ES-I3 (cell line): ENCODE measurements at regions not wholly inside any gene's neighbourhood (a gene's known extent, or its start where the extent isn't known, plus 50 kb on each side); places are given as distances from the start of the nearest gene placed in this dataset.
"Not testable (repeated sequence)": the region's sequence is repeated elsewhere in the genome, so short reads cannot be mapped to it uniquely, and the experiment has no call there.

ENCODE experiments used
- H3K36me3 ChIP-seq: 2 replicates; pipeline ENCODE4 v1.6.1; 2013; ENCODE audit warnings: mild to moderate bottlenecking, low read length, control low read depth, moderate library complexity; ENCODE audit not compliant: insufficient read depth
- H3K4me1 ChIP-seq: 2 replicates; pipeline ENCODE4 v1.6.1; 2013; ENCODE audit warnings: mild to moderate bottlenecking, control low read depth, low read length; ENCODE audit not compliant: insufficient read depth
- H3K9ac ChIP-seq: 2 replicates; pipeline ENCODE4 v1.6.1; 2013; ENCODE audit warnings: low read depth, mild to moderate bottlenecking, low read length, moderate library complexity
- H3K9me3 ChIP-seq: 2 replicates; pipeline ENCODE4 v1.6.1; 2013; ENCODE audit warnings: mild to moderate bottlenecking, low read length, moderate library complexity; ENCODE audit not compliant: control insufficient read depth, insufficient read depth

DNA sequence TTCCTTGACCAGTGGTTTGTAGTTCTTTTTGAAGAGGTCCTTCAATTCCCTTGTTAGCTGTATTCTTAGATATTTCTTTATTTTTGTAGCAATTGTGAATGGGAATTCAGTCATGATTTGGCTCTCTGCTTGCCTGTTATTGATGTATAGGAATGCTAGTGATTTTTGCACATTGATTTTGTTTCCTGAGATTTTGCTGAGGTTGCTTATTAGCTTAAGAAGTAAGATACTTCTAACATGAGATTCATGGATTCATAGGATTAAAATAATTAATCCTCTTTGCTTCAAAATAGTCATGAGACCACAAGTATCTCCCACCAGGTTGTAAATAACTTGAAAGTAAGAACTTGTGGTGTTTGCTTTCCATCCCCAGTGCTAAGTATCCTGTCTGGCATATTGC is 308.9 kb downstream of the DTHD1 start:
- Histone ChIP-seq H3K9ac (no peak overlapping the region), H3K4me1 (no peaks in the 10 kb centered on the region), H3K9me3 (no peaks in the 10 kb centered on the region; the same call in 1 of the 2 replicates), H3K36me3 (no peaks in the 10 kb centered on the region)

DNA sequence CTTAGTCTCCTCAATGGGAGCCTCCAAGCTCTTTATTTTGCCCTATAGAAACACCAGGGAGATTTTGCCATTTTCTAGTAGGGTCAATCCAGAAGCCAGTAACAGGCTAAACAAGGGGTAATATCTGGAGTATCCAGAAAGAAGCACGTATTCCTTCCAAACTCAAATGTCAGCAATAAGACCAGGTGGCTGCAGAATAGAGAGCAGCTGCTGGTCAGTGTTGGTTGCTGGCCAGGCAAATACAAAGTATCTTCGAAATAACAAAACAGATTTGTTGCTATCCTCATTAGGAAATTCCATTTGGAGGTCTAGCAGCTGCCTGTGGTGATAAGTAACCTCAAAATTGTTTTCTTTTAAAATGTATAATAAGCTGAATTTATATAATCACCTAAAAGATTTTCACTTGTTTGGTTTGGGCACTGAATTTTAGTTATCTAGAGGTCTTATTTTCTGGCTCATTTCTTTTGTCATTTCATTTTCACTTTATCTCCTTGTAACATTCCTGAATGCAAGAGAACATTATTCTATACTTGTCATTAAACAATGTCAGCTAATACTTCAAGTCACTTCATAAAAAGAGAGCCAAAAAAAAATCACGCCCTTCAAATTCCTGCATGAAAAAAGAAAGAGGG is 320.6 kb downstream of the DTHD1 start:
- Histone ChIP-seq H3K4me1 (no peaks in the 10 kb centered on the region), H3K36me3 (no peaks in the 10 kb centered on the region), H3K9ac (no peak overlapping the region), H3K9me3 (no peaks in the 10 kb centered on the region)

DNA sequence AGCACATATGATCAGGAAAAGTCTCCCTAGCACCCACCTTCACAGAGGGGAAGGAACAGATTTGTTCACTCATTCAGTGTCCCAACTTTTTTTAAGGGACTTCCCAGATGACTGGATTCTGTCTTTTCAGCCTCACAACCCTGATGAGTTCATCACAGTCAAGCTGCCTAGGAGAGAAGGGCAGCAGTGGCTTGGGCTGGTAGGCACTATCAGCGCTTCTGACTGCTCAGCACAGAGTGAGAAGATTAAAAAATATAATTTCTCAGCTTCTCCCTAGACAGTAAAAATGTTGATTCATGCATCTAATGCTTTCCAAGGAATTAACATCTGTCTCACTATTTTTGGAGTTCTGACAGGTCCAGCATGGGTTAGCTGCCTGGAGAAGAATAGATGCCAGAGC is 328.2 kb downstream of the DTHD1 start:
- H3K9ac ChIP-seq, result no peak overlapping the region
- peaks cover 2% of the 10 kb centered on the region; the same call in 1 of the 2 replicates for H3K9me3 ChIP-seq
- no peaks in the 10 kb centered on the region for H3K36me3 ChIP-seq
- no peaks in the 10 kb centered on the region for H3K4me1 ChIP-seq

DNA sequence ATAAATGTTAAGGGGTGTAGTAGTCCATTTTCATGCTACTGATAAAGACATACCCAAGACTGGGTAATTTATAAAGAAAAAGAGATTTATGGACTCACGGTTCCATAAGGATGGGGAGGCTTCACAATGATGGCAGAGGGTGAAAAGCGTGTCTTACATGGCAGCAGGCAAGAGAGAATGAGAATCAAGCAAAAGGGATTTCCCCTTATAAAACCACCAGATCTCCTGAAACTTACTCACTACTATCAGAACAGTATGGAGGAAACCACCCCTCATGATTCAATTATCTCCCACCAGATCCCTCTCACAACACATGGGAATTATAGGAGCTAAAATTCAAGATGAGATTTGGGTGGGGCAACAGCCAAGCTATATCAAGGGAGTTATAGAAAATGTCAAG is 329.2 kb downstream of the DTHD1 start:
- Histone ChIP-seq H3K9ac (no peak overlapping the region), H3K4me1 (no peaks in the 10 kb centered on the region)

DNA sequence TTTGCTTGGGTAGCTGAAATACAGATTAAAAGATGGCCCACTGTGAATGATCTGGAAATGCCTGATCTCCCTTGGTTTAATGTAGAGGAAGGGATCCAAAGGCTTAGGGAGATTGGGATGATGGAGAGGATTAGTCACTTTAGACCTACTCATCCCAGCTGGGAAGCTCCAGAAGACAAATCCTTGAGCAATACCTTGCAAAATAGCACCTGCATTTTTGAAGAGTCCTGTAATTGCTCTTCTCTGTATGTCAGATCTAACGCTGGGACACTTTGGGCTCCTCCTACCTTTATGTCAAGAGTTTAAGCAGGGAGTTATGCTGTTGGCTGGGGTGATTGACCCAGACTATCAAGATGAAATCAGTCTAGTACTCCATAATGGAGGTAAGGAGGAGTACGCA is 331.7 kb downstream of the DTHD1 start:
- H3K9ac ChIP-seq, H3K4me1 ChIP-seq, H3K36me3 ChIP-seq, H3K9me3 ChIP-seq: not testable (repeated sequence)

More for the DNA sequence above, 329.2 kb downstream of the DTHD1 start:
- Histone ChIP-seq H3K9me3 (peaks cover 2% of the 10 kb centered on the region; the same call in 1 of the 2 replicates), H3K36me3 (no peaks in the 10 kb centered on the region)

DNA sequence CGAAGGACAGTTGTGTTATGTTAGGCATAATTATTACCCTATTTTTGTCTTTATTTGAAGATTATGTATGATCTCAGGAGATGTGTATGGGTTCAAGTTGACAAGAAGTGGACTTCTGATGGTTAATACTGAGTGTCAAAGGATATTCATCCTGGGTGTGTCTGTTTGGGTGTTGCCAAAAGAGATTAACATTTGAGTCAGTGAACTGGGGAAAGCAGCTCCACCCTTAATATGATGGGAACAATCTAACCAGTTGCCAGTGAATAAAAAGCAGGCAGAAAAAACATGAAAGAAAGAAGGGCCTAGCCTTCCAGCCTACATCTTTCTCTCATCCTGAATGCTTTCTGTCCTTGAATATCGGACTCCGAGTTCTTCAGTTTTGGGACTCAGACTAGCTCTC is 332.6 kb downstream of the DTHD1 start:
- Histone ChIP-seq H3K36me3 (no peaks in the 10 kb centered on the region), H3K4me1 (no peaks in the 10 kb centered on the region), H3K9ac (no peak overlapping the region), H3K9me3 (peaks cover 2% of the 10 kb centered on the region; the same call in 1 of the 2 replicates)

DNA sequence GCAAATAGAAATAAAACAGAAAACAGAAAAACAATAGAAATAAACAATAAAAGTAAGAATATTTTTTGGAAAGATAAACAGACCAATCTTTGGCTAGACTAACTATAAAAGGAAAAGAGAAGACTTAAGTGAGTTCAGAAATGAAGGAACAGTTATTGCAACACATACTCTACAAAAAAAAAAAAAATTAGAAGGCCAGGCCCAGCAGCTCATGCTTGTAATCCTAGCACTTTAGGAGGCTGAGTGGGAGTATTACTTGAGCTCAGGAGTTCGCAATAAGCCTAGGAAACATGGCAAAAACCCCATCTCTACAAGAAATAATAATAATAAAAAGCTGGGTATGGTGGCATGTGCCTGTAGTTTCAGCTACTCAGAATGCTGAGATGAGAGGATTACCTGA is 336.7 kb downstream of the DTHD1 start:
- no peaks in the 10 kb centered on the region for H3K4me1 ChIP-seq
- no peaks in the 10 kb centered on the region for H3K9me3 ChIP-seq
- no peak overlapping the region for H3K9ac ChIP-seq
- H3K36me3 ChIP-seq, result no peaks in the 10 kb centered on the region

DNA sequence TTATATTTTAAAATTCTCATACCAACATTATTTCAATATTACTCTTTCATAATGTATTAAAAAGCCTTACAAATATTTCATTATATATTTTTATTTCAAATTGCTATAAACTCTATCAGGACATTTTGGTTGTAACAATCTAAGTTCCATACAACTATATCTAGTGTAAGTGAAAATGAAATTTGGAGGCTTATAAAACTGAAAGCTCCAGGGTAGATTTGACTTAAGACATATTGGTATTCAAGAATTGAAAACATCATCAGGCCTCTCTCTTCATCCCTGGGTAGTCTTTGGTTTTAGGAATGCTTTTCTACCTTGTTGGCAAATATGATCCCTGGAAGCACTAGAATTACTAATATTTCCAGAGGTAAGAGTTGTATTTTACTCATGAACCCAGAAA is 342.6 kb downstream of the DTHD1 start:
- H3K9ac ChIP-seq, result no peak overlapping the region
- no peaks in the 10 kb centered on the region for H3K4me1 ChIP-seq
- H3K36me3 ChIP-seq, result no peaks in the 10 kb centered on the region
- H3K9me3 ChIP-seq, result peaks cover 3% of the 10 kb centered on the region; the same call in 1 of the 2 replicates

DNA sequence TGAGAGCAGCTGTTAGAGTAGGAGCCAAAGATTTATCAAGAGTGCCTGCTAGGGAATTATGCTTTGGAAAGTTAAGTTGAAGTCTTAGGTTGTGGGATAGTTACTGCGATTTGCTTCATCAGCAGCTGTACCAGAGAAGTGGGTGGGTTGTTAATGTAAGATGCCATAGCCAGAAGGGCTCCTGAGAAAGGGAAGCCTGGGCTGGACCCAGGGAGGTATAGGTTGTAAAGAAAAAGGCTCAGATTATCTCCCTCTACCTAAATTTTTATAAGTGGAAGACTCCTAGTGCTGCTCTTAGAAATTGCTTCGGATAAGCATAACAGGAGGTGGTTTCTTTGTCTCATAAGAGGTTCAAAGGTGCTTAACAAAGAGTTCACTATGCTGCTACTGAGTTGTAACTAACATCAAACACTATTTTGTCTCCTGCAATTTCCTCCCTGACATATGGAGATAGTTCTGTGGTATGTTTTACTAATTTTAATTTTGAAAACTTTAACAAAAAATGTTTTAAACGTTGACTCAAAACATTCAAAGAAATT is 356.9 kb downstream of the DTHD1 start:
- Histone ChIP-seq H3K36me3 (no peaks in the 10 kb centered on the region), H3K4me1 (peaks cover 28% of the 10 kb centered on the region), H3K9ac (no peak overlapping the region), H3K9me3 (no peaks in the 10 kb centered on the region)

DNA sequence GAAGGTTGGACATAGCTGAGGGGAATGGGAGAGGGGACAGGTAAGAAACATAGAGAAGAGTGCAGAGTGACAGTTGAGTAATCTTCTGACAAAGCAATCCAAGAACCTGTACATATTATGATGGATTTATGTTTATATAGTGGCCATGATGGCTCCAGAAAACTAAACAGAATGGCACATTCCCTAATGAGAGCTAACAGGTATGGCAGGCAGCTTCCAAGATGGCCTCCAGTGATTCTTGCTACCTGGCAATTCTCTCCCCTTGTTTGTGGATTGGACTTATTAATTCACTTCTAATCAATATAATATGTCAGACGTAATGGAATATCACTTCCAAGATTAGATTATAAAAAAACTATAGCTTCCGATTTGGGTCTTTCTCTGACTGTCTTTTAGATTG is 359.5 kb downstream of the DTHD1 start:
- H3K9ac ChIP-seq, result no peak overlapping the region
- no peaks in the 10 kb centered on the region for H3K36me3 ChIP-seq

DNA sequence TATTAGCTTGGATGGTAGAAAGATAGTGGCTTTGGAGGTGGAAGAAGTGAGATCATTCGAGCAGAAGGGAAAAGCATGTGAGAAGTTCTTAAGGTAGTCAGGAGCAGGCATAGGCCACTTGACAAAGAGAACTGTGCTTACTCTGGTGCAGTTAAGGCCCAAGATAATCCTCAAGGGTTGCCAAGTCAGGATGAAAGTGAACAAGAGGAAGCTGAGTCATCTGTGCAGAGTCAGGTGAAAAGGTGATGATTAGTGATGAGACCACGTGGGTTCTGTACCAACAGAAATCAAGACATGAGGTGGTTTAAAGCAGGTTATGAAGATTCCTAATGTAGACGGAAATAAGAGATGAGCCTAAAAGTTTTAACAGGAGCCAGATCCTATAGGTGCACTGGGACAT is 369.8 kb downstream of the DTHD1 start:
- H3K9me3 ChIP-seq, result no peaks in the 10 kb centered on the region
- no peaks in the 10 kb centered on the region for H3K36me3 ChIP-seq

More for the DNA sequence above, 359.5 kb downstream of the DTHD1 start:
- Histone ChIP-seq H3K9me3 (no peaks in the 10 kb centered on the region), H3K4me1 (peaks cover 28% of the 10 kb centered on the region)

DNA sequence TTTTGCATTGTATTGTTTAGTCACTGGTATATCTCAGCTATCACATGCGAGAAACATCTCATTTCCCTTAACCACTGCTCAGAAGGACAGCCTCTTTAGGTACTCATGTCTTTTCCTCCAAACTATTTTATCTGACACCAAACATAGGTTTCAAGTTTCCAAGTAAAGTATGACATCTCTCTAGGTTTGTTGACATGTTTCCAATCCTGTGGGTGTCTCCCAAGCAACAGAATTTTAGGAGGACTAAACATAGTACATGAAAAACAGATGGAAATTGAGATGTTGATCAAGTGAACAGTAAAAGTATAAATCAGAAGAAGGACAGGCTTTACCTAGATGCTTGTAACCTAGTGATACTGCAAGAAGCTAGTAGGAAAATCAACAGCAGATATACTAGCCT is 371.4 kb downstream of the DTHD1 start:
- no peaks in the 10 kb centered on the region for H3K9me3 ChIP-seq
- no peaks in the 10 kb centered on the region for H3K4me1 ChIP-seq
- no peaks in the 10 kb centered on the region for H3K36me3 ChIP-seq
- H3K9ac ChIP-seq, result no peak overlapping the region

More for the DNA sequence above, 369.8 kb downstream of the DTHD1 start:
- Histone ChIP-seq H3K4me1 (no peaks in the 10 kb centered on the region), H3K9ac (no peak overlapping the region)

DNA sequence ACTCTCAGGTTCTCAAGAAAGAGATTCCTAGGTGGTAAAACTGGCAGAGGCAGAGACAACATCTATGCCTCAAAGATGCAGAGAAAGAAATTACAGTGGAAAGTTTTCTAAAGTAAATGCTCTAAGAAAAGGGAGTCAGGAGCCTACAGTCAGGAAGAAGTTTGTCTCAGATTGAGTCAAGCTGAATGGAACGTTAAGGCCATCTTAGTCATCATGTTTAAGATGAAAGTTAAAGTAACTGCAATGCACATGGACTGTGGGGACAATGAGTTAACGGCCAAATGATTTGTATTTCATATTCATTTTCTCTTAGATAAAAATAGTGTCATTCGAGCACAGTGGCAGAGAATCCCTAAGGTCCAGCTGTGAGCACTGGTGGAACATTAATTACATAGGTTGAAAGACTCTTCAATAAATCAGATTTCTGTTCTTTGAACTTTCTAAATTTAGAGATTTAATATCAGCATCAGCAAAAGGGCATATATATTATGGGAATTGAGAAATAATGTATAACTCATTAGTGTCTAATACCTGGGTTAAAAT is 384.6 kb downstream of the DTHD1 start:
- Histone ChIP-seq H3K36me3 (no peaks in the 10 kb centered on the region), H3K9me3 (no peaks in the 10 kb centered on the region), H3K9ac (no peak overlapping the region), H3K4me1 (no peaks in the 10 kb centered on the region)

DNA sequence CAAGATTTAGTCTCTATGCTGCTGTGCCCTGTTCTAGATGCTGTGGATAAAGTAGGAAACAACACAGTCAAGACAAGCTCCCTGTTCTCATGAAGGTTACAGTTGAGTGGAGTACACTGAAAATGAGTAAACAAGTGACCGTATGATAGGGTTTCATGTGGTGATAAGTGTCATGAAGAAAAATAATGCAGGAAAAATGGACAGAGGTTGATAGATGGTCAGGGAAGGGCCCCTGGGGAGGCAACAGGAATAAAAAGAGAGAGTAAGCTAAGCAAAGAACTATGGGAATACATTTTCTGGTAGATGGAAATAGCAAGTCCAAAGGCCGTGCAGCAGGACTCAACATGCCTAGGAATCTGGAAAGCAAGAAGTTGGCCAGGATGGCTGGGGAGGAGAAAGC is 394.0 kb downstream of the DTHD1 start:
- Histone ChIP-seq H3K4me1 (peaks cover 6% of the 10 kb centered on the region), H3K36me3 (no peaks in the 10 kb centered on the region), H3K9me3 (no peaks in the 10 kb centered on the region), H3K9ac (no peak overlapping the region)
